Stimulated activated CD4-positive, alpha-beta T cell treated with anti-CD3 and anti-CD28 coated beads, Interleukin-15, amount 100 ng/mL, for 24 hours (primary cell): ENCODE measurements at regions not wholly inside any gene's neighbourhood (a gene's known extent, or its start where the extent isn't known, plus 50 kb on each side); places are given as distances from the start of the nearest gene placed in this dataset.
"Not testable (repeated sequence)": the region's sequence is repeated elsewhere in the genome, so short reads cannot be mapped to it uniquely, and the experiment has no call there.

Experiments
- DNase-seq: peaks from one replicate; pipeline ENCODE4 v3.0.0-alpha.2; 2020

GRCh38 chr4:18180892-18181291 lies 159.3 kb upstream of the LCORL start:
- no peak for DNase-seq

GRCh38 chr4:18180122-18180521 lies 158.6 kb upstream of the LCORL start:
- no peak for DNase-seq

GRCh38 chr4:18171896-18172295 lies 150.3 kb upstream of the LCORL start:
- no peak for DNase-seq

GRCh38 chr4:18167831-18168230 lies 146.3 kb upstream of the LCORL start:
- no peak for DNase-seq

- DNase-seq: no peak
Measured at GRCh38 chr4:18166925-18167324, 145.4 kb upstream of the LCORL start.

- DNase-seq: no peak
Measured at GRCh38 chr4:18162453-18162852, 140.9 kb upstream of the LCORL start.

- not testable (repeated sequence) for DNase-seq
Measured at GRCh38 chr4:18159117-18159912, 137.8 kb upstream of the LCORL start.

- DNase-seq: no peak
Measured at GRCh38 chr4:18155067-18156041, 133.8 kb upstream of the LCORL start.

GRCh38 chr4:18138076-18138665 lies 116.6 kb upstream of the LCORL start:
- no peak for DNase-seq

GRCh38 chr4:18134111-18134510 lies 112.6 kb upstream of the LCORL start:
- DNase-seq: no peak

- DNase-seq: no peak
Measured at GRCh38 chr4:18130256-18130655, 108.7 kb upstream of the LCORL start.

- no peak for DNase-seq
Measured at GRCh38 chr4:18128241-18128640, 106.7 kb upstream of the LCORL start.

- DNase-seq: no peak
Measured at GRCh38 chr4:18127030-18127429, 105.5 kb upstream of the LCORL start.

- DNase-seq: no peak
Measured at GRCh38 chr4:18113710-18114331, 92.3 kb upstream of the LCORL start.

- no peak for DNase-seq
Measured at GRCh38 chr4:18111081-18111480, 89.5 kb upstream of the LCORL start.

GRCh38 chr4:18110099-18110498 lies 88.5 kb upstream of the LCORL start:
- DNase-seq: no peak

- DNase-seq: no peak
Measured at GRCh38 chr4:18109676-18110075, 88.1 kb upstream of the LCORL start.

GRCh38 chr4:18107848-18108528 lies 86.4 kb upstream of the LCORL start:
- not testable (repeated sequence) for DNase-seq

- no peak for DNase-seq
Measured at GRCh38 chr4:18106620-18107019, 85.1 kb upstream of the LCORL start.

GRCh38 chr4:18105030-18106011 lies 83.8 kb upstream of the LCORL start:
- DNase-seq: no peak
